GDM1 (cell line): ENCODE measurements at regions not wholly inside any gene's neighbourhood (a gene's known extent, or its start where the extent isn't known, plus 50 kb on each side); places are given as distances from the start of the nearest gene placed in this dataset.

Experiments
- DNase-seq: peaks from one replicate; lab custom pipeline; 2025; lab: John Stamatoyannopoulos, UW

- DNase-seq = no peak
These were observed 181.0 kb downstream of the AASDH start for GRCh38 chr4:56206258-56206657.

- no peak for DNase-seq
These were observed 187.0 kb downstream of the AASDH start for GRCh38 chr4:56200275-56200674.

DNA sequence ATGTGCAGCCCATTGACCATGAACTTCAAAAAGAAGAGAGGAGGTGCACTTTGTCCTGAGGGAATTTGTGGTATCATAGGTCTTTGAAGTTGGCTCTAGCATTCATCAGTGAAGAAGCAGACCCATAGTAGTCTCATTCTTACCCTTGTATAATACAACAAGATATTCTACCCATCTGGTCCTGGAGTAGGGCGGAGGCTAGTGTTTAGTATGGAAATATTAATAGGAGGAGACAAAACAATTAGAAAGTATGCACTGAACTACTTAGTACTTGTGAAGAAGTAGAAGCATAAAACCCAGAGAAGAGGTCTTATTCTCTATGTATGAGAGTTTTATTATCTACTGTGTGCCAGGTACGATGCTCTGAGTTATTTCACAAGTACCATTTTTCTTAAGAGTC, 189.0 kb downstream of the AASDH start:
- no peak for DNase-seq

GRCh38 chr4:56197387-56197786, 189.9 kb downstream of the AASDH start:
- DNase-seq = no peak

DNA sequence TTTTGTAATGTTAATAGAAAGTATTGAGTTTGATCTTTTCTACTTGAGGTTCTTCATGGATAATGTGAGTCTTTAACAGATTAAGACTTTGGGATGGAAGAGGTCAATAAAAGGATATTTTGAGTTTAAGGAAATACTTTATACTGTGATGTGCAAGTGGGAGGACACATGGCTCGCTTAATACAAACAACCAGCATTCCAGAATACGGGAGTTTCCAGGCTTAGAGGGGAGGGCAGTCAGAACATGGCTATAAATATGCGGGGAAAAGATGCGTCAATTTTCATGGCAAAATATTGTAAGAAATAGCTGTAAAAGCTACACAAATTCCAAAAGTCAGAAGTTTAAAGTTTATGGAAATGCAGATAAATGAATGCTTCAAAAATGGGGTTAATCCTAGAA, 192.3 kb downstream of the AASDH start:
- DNase-seq = no peak

- DNase-seq = no peak
These were observed 195.8 kb downstream of the AASDH start for GRCh38 chr4:56191534-56191933.

GRCh38 chr4:56187688-56188087, 199.6 kb downstream of the AASDH start:
- DNase-seq = no peak

DNA sequence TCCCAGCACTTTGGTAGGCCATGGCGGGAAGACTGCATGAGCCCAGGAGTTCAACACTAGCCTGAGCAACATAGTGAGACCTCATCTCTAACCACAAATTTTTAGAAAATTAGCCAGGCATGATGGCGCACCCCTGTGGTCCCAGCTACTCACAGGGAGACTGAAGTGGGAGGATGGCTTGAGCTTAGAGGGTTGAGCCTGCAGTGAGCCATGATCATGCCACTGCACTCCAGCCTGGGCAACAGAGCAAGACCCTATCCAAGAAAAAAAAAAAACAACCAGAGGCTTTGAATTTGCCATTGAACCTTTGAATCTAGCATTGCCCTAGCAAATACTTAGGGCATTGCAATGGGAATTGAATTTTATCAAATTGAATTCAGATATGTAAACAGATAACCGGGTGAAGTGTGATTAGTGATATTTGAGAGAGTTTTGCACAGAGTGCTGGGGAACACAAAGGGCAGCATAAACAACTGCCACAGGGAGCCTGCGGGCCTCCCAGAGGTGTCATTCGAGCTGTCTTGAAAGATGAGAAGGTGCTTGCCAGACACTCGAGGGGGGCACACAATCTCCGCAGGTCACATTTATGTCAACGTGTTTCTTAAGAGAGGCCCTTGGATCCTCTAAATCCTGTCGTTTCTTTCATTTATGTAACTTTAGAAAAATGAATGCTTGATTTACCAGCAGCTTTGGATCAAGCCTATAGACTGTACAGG, 200.3 kb downstream of the AASDH start:
- DNase-seq = no peak

GRCh38 chr4:56185901-56186300, 201.4 kb downstream of the AASDH start:
- DNase-seq = no peak

DNA sequence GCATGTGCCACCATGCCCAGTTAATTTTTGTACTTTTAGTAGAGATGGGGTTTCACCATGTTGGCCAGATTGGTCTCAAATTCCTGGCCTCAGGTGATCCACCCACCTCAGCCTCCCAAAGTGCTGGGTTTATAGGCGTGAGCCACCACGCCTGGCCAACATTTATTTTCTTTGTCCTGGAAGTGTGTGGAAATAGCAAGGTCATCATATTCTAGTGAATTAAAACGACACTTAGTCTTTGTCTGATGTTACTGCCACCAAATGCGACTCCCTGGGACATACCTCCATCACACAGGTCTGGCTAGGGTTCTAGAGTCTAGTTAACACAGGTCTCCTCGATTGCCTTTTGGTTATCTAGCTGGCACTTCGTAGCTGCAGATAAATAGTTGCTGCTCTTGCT, 203.1 kb downstream of the AASDH start:
- no peak for DNase-seq

DNA sequence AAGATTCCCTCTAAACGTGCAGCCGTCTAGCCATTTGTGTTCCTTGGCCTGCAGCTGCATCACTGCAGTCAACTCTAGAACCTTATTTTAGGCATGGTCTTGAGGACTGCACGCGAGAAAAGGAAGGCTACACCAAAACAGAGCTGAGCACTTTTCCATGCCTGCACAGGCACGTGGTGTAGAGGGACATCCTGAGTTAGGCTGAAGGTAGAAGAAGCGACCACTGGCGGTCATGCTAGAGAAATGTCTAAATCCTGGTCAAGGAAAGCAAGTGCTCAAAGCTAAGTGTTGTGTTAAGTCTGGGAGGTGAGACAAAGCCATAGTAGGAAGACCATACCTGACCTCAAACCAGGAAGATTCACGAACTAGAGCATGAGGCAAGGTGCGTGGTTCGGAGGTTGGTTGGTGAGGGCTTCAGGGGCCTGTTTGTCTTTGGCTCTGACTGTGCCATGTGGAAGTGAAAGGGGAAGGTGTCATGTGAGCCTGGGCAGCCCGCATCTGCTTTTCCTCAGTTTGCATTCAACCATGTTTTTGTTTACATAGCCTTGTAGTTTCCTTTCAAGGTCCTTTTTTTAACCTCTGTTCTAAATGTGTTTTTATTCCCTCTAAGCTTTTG, 203.8 kb downstream of the AASDH start:
- no peak for DNase-seq

DNA sequence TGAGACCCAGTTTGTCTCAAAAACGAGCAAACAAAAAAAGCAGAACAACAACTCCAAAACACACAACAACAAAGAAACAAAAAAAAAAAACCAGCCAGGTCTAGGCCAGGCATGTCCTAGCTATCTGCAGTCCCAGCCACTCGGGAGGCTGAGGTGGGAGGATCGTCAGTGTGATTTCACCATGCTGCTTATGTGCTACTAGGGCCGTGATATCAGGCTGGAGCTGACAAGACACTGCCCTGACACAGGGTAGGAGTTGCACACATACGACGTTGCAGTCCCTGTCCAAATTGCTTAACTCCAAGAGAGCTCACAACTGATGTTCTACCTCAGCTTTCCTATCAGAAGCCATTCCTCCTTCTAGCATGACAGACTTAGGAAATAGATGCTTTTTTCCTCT, 204.9 kb downstream of the AASDH start:
- DNase-seq = no peak

GRCh38 chr4:56181140-56181953, 205.9 kb downstream of the AASDH start:
- peak; percentile 54 for DNase-seq

DNA sequence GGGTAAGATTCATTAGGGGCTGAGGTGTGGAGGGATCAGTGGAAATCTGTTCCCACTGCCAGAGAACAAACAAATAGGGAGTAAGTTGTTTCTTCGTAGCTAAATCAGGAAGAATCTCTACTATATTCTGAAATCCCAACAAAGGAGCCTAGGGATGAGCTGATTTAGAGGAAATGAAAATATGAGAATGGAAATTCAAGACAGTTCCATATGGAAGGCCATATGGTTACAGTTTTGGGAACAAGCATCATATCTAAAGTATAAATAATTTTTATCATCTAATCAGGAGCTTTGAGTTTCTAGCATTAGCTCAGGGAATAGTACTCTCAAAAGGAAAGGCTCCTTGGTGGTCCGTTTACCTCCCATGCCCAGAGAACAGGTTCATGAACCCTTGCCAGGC, 218.2 kb downstream of the AASDH start:
- DNase-seq = no peak

DNA sequence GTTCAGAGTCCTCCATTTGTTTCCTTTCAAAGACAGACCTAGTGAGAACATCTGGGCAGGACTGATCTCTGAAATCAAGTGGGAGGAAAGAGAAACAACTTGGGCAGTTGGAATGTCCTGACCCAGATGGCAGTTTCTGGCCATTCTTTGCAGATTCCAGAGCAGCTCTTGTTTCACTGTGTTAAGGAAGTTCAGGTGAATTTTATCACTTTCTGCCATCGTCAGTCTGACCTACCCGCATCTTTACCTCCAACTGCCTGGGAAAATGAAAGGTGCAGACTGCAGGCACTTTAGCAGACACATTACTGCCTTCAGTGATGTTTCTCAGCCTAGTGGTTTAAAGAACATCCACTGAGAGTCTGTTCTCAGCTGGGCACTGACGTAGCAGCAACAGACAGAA, 216.2 kb downstream of the CEP135 start:
- no peak for DNase-seq

DNA sequence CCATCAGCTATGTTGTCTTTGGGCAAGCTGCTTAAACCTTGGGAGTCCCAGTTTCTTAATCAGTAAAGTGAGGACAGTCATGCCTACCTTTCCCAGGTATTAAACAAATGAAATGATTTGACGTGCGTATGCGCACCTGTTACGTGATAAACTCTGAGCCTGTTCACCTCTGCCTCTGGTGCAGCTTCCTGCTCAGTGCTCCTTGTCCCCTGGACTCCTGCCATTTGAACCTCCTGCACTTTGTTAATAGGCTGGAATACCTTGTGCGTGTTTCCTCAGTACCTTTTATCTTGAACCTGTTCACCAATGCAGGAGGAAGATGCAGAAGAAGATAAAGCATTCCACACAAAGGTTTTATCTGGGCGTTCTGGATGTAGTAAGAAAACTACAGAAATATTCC, 211.9 kb downstream of the CEP135 start:
- no peak for DNase-seq

- no peak for DNase-seq
These were observed 209.7 kb downstream of the CEP135 start for GRCh38 chr4:56158483-56158882.

- DNase-seq = no peak
These were observed 207.4 kb downstream of the CEP135 start for GRCh38 chr4:56156141-56156540.

DNA sequence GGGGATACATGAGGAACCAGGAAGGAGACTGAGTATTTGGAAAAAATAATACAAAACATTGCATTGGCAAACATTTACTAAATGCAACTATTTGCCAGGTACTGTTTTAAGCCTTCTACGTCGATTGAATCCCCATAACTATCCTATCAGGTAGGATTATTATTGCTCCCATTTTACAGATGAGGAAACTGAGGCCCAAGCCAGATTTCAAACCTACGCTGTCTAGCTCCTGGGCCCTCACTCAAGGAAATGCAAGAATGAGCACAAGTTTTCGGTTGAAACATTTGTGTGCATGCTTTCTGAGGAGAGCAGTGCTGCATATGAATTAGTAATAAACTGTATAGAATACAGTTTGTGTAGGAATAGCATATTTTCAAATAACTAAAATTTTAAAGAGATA, 206.7 kb downstream of the CEP135 start:
- DNase-seq = no peak

GRCh38 chr4:56149591-56149990, 200.8 kb downstream of the CEP135 start:
- DNase-seq = no peak

DNA sequence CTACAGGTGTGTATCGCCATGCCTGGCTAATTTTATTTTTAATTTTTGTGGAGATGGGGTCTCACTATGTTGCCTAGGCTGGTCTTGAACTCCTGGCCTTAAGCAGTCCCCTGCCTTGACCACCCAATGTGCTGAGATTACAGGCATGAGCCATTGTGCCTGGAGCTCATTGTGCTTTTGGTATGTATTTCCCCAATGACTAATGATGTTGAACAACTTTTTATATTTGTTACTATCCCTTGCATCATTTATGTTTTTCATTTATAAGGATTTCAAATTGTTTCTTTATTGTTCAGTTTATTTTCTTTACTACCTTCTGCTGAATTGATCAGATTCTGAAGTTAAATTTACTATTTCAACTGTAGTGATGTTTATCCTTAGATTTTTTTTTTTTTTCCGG, 199.7 kb downstream of the CEP135 start:
- DNase-seq = no peak

DNA sequence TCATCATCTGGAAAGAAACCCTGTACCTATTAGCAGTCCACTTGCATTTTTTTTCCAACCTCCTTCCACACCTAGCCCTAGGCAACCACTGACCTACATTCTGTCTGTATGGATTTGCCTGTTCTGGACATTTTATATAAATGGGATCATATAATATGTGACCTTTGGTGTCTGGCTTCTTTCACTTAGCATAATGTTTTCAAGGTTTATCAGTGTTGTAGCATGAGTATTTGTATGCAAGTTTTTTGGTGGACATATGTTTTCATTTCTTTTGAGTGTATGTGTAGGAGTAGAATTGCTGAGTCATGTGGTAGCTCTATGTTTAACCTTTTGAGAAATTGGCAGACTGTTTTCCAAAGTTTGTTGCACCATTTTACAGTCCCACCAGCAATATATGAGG, 198.6 kb downstream of the CEP135 start:
- DNase-seq = no peak

DNA sequence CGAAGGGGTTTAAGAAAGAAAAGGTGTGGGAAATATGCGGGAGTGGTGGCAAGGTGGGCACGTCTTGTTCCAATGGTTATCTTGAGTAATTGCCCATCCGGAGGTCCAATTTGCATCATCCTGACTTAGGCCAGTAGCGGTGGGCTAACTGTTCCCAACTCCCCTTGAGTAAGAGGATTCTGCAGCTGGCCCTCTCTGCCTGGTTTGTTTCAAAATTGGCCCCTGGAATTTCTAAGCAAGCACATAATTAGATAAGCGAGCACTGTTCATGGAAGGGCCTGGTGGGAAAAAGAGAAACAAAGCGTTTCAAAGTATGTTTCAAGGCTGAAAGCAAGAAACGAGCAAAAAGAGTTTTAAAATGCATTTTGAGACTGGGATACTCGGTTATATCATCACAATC, 198.2 kb downstream of the CEP135 start:
- DNase-seq = no peak
